ENCODE measurements at regions not wholly inside any gene's neighbourhood (a gene's known extent, or its start where the extent isn't known, plus 50 kb on each side); places are given as distances from the start of the nearest gene placed in this dataset.

DNA sequence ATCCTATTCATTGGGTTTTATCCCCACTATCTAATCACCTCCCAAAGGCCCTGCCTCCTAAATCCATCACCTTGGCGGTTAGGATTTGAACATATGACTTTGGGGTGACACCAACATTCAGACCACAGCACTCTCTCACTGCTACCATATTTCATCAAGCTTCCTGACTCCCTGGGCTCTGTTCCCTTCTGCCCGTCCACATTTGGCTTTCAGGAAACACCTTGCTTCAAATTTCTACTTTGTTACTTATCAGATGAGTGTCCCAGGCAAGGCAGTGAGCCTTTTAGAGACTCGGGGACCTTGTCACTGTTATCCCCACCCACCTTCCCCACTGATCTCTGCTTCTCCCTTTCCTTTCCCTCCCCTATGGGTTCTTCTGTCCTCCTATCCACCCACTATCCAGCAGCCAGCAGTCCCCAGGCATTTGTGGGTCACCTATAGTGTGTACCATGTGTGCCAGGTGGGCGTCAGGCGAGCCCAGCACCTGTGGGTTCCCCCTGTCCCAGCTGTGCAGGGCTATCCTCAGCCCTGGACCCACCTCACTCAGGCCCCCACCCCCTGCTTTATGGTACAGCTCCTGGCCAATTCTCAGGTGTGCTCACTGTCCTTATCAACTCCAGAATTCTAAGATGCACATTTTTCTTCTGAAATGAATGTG, 230.9 kb downstream of the LOXHD1 start:
- no peak overlapping the region for H3K27ac ChIP-seq
- H3K36me3 ChIP-seq (ENCODE audit: low read depth, missing control alignments), result no peaks in the 10 kb centered on the region
- H3K4me3 ChIP-seq, result no peak overlapping the region
- TF ChIP-seq POLR2A (IDR thresholded peaks at IDR 0.05) (no peak), CTCF (IDR thresholded peaks at IDR 0.05) (no peak)
- no peak for DNase-seq
- intact Hi-C loops (cut with DNase I; ENCODE audit: low total_unique reads), result no loop called here
- no peaks in the 10 kb centered on the region for H3K4me1 ChIP-seq
- no peaks in the 10 kb centered on the region for H3K9me3 ChIP-seq
- 86 to 91% methylated on average over 5 of the region's 5 CpGs for WGBS, 2 donors
- no peaks in the 10 kb centered on the region for H3K27me3 ChIP-seq

DNA sequence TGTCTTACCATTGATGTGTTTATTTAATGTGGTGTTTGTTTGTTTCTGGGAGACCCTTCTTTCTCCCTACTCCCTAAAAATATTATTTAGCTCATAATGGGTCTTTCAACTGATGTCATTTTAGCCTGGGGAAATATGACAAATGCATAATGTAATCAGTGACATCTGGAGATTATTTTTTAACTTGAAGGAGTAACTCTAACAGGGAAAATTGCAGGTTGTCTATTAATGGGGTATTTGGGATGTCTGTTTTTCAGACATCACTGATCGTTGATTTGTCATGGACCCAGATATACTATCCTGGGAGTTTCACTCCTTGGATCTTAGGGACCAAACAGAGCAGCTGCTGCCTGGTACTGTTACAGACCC, 230.4 kb downstream of the LOXHD1 start:
- no peaks in the 10 kb centered on the region for H3K27me3 ChIP-seq
- DNase-seq, result no peak
- WGBS, 2 donors, result 91 to 100% methylated on average over 1 of the region's 1 CpG
- intact Hi-C loops (cut with DNase I; ENCODE audit: low total_unique reads), result no loop called here
- no peaks in the 10 kb centered on the region for H3K9me3 ChIP-seq
- H3K4me3 ChIP-seq, result no peak overlapping the region
- H3K4me1 ChIP-seq, result no peaks in the 10 kb centered on the region
- H3K36me3 ChIP-seq (ENCODE audit: low read depth, missing control alignments), result no peaks in the 10 kb centered on the region
- H3K27ac ChIP-seq, result no peak overlapping the region
- TF ChIP-seq CTCF (IDR thresholded peaks at IDR 0.05) (no peak), POLR2A (IDR thresholded peaks at IDR 0.05) (no peak)
